ENCODE measurements at regions not wholly inside any gene's neighbourhood (a gene's known extent, or its start where the extent isn't known, plus 50 kb on each side); places are given as distances from the start of the nearest gene placed in this dataset.

DNA sequence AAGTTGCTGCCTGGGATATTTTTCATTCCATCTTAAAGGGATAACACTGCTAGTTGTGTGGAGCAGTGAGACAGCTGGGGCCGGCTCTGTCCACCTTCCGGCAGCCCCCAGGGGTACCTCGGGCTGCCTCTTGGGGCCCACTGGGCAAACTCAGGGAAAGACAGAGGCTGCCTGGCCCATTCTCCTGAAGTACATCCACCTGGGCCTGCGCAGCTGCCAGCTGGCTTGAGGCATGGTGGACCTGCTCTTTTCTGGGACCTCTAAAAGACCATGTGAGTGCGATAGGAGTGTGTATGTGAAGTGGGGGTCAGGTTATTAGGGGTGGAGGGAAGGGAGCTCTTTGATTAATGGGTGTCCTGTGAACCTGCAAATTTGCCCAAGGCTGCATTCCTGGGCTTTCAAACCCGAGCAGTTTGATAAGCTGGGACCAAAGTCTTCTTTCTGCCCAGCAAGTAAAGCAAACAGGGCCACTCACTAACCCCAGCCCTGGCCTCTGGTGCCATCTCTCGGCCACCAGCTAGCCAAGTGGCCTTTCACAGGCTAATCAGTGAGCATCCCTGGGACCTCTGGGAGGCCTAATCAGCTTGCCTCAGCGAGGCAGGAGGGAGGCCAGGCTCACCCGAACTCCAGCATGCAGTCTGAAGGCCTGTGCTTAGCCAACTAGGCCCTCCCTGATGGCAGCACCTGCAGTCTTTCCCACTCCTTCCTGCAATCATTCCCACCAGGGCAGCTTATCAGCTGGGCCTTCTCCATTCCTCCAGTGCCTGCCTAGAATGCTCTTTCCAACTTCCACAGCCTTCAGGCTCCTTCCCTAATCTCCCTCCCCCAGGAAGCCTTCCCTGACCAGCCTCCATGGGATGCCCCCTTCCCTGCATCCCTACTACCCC, 954.7 kb upstream of the ZNF722 start:
- Histone ChIP-seq H3K4me3 (no peak overlapping the region), H3K9ac (ENCODE audit: insufficient read depth in 1 of 2, low read depth in 2 of 2, low read length in 2 of 2) (no peak overlapping the region), H3K9me1 (ENCODE audit: control insufficient read depth, insufficient read depth, low read length) (no peaks in the 10 kb centered on the region), H3K4me2 (ENCODE audit: insufficient read depth, low read length) (no peak overlapping the region), H3K79me2 (ENCODE audit: control insufficient read depth, insufficient read depth, low read length) (no peaks in the 10 kb centered on the region), H3K4me1 (replicated peaks in 1 of 2; ENCODE audit: control insufficient read depth in 2 of 2, insufficient read depth in 2 of 2, low read length in 2 of 2) (no peaks in the 10 kb centered on the region), H3K27ac (ENCODE audit: extremely low read depth, low read depth, low read length) (no peak overlapping the region), H3K36me3 (ENCODE audit: control insufficient read depth, insufficient read depth, low read length) (no peaks in the 10 kb centered on the region), H2AFZ (ENCODE audit: low read depth, low read length) (no peak overlapping the region), H3K9me3 (replicated peaks; ENCODE audit: control insufficient read depth, insufficient read depth, low read depth, low read length) (no peaks in the 10 kb centered on the region; the same call in 1 of the 2 replicates), H3K27me3 (ENCODE audit: control insufficient read depth in 2 of 2, insufficient read depth in 2 of 2, low read length in 2 of 2) (no peaks in the 10 kb centered on the region), H4K20me1 (replicated peaks; ENCODE audit: control insufficient read depth, insufficient read depth, low read length) (no peaks in the 10 kb centered on the region)
- TF ChIP-seq, protein P1, sequence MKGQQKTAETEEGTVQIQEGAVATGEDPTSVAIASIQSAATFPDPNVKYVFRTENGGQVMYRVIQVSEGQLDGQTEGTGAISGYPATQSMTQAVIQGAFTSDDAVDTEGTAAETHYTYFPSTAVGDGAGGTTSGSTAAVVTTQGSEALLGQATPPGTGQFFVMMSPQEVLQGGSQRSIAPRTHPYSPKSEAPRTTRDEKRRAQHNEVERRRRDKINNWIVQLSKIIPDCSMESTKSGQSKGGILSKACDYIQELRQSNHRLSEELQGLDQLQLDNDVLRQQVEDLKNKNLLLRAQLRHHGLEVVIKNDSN (CRISPR knock-in tag; IDR thresholded peaks at IDR 0.05), result no peak
- TF ChIP-seq CBX8 (IDR thresholded peaks at IDR 0.05; ENCODE audit: borderline replicate concordance, extremely low read depth, low read depth, low read length, poor library complexity, severe bottlenecking), result no peak
- TF ChIP-seq ZNF696 (CRISPR knock-in tag; conservative IDR thresholded peaks at IDR 0.05), result no peak
- no peak for TF ChIP-seq EHMT2 (IDR thresholded peaks at IDR 0.05)
- TF ChIP-seq CREM (IDR thresholded peaks at IDR 0.05; ENCODE audit: low read depth), result no peak
- TF ChIP-seq FOXJ2 (tag; IDR thresholded peaks at IDR 0.05), result no peak
- TF ChIP-seq YY1 (IDR thresholded peaks at IDR 0.05; ENCODE audit: borderline replicate concordance in 1 of 3, control insufficient read depth in 1 of 3, extremely low read depth in 1 of 3, insufficient read depth in 3 of 3, insufficient read length in 1 of 3, insufficient replicate concordance in 2 of 3, low read depth in 1 of 3, low read length in 2 of 3), result no peak
- no peak for TF ChIP-seq U2AF2 (optimal IDR thresholded peaks at IDR 0.05; ENCODE audit: low read depth, low read length)
- TF ChIP-seq BHLHE40 (IDR thresholded peaks at IDR 0.05; ENCODE audit: low read length), result no peak
- TF ChIP-seq NFRKB (IDR thresholded peaks at IDR 0.05; ENCODE audit: low read depth), result no peak
- TF ChIP-seq NCOA4 (IDR thresholded peaks at IDR 0.05; ENCODE audit: partially characterized antibody), result no peak
- TF ChIP-seq POU5F1 (IDR thresholded peaks at IDR 0.05; ENCODE audit: borderline replicate concordance, low read depth, low read length, partially characterized antibody), result no peak
- no peak for TF ChIP-seq NR2C1 (IDR thresholded peaks at IDR 0.05)
- no peak for TF ChIP-seq NR2C1 (tag; IDR thresholded peaks at IDR 0.05)
- no peak for TF ChIP-seq JUN (IDR thresholded peaks at IDR 0.05; ENCODE audit: borderline replicate concordance, low read depth, low read length)
- TF ChIP-seq JUN (CRISPR knock-in tag; IDR thresholded peaks at IDR 0.05; ENCODE audit: borderline replicate concordance), result no peak
- TF ChIP-seq XRCC3 (IDR thresholded peaks at IDR 0.05), result no peak
- TF ChIP-seq, protein P2, sequence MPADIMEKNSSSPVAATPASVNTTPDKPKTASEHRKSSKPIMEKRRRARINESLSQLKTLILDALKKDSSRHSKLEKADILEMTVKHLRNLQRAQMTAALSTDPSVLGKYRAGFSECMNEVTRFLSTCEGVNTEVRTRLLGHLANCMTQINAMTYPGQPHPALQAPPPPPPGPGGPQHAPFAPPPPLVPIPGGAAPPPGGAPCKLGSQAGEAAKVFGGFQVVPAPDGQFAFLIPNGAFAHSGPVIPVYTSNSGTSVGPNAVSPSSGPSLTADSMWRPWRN (IDR thresholded peaks at IDR 0.05; ENCODE audit: low read depth), result no peak
- TF ChIP-seq SMC3 (conservative IDR thresholded peaks at IDR 0.05; ENCODE audit: insufficient read depth, low read depth, low read length), result no peak
- ATAC-seq (no peak), FAIRE-seq (no peak), DNase-seq (ENCODE audit: extremely low read depth in 1 of 4, low spot score in 3 of 4) (no peak)
- intact Hi-C loops (cut with micrococcal nuclease), result no loop called here
- ChIA-PET POLR2A (no interaction called here), CTCF (ENCODE audit: low intra/inter-chr PET ratio) (no interaction called here)
- WGBS (ENCODE audit: insufficient coverage, low coverage, missing lambda C conversion rate), result 0% methylated on average over 9 of the region's 9 CpGs
- BruUV-seq (replicated peaks), result no TSS peak
- in situ Hi-C loops (cut with MboI), result no loop called here
